ENCODE measurements at regions not wholly inside any gene's neighbourhood (a gene's known extent, or its start where the extent isn't known, plus 50 kb on each side); places are given as distances from the start of the nearest gene placed in this dataset.

GRCh38 chr6:115411756-115412155 is 648.9 kb downstream of the FRK start:
- DNase-seq (ENCODE audit: extremely low read depth, insufficient read length): no peak
- H3K4me3 ChIP-seq (replicated peaks; ENCODE audit: low read depth, low read length): no peak overlapping the region
- no peaks in the 10 kb centered on the region for H3K36me3 ChIP-seq (ENCODE audit: control insufficient read depth, insufficient read depth, low read length)
- H3K27me3 ChIP-seq (replicated peaks; ENCODE audit: control insufficient read depth, insufficient read depth, low read length): no peaks in the 10 kb centered on the region
- no peak for TF ChIP-seq CTCF (IDR thresholded peaks at IDR 0.05; ENCODE audit: insufficient read depth, low read length, poor library complexity, severe bottlenecking)

- H3K27me3 ChIP-seq (replicated peaks; ENCODE audit: control insufficient read depth, insufficient read depth, low read length): no peaks in the 10 kb centered on the region
- no peak for DNase-seq (ENCODE audit: extremely low read depth, insufficient read length)
- no peak overlapping the region for H3K4me3 ChIP-seq (replicated peaks; ENCODE audit: low read depth, low read length)
- H3K36me3 ChIP-seq (ENCODE audit: control insufficient read depth, insufficient read depth, low read length): no peaks in the 10 kb centered on the region
- TF ChIP-seq CTCF (IDR thresholded peaks at IDR 0.05; ENCODE audit: insufficient read depth, low read length, poor library complexity, severe bottlenecking): no peak
Measured at GRCh38 chr6:115404446-115404845, 656.2 kb downstream of the FRK start.

- H3K4me3 ChIP-seq (replicated peaks; ENCODE audit: low read depth, low read length): no peak overlapping the region
- no peak for TF ChIP-seq CTCF (IDR thresholded peaks at IDR 0.05; ENCODE audit: insufficient read depth, low read length, poor library complexity, severe bottlenecking)
- no peaks in the 10 kb centered on the region for H3K27me3 ChIP-seq (replicated peaks; ENCODE audit: control insufficient read depth, insufficient read depth, low read length)
- DNase-seq (ENCODE audit: extremely low read depth, insufficient read length): no peak
- H3K36me3 ChIP-seq (ENCODE audit: control insufficient read depth, insufficient read depth, low read length): no peaks in the 10 kb centered on the region
Measured at GRCh38 chr6:115398607-115399006, 662.1 kb downstream of the FRK start.

GRCh38 chr6:115396112-115396906 is 664.4 kb downstream of the FRK start:
- H3K4me3 ChIP-seq (replicated peaks; ENCODE audit: low read depth, low read length): no peak overlapping the region
- H3K36me3 ChIP-seq (ENCODE audit: control insufficient read depth, insufficient read depth, low read length): no peaks in the 10 kb centered on the region
- no peaks in the 10 kb centered on the region for H3K27me3 ChIP-seq (replicated peaks; ENCODE audit: control insufficient read depth, insufficient read depth, low read length)
- DNase-seq (ENCODE audit: extremely low read depth, insufficient read length): no peak
- TF ChIP-seq CTCF (IDR thresholded peaks at IDR 0.05; ENCODE audit: insufficient read depth, low read length, poor library complexity, severe bottlenecking): no peak

- H3K36me3 ChIP-seq (ENCODE audit: control insufficient read depth, insufficient read depth, low read length): no peaks in the 10 kb centered on the region
- H3K4me3 ChIP-seq (replicated peaks; ENCODE audit: low read depth, low read length): no peak overlapping the region
- DNase-seq (ENCODE audit: extremely low read depth, insufficient read length): no peak
- no peaks in the 10 kb centered on the region for H3K27me3 ChIP-seq (replicated peaks; ENCODE audit: control insufficient read depth, insufficient read depth, low read length)
- TF ChIP-seq CTCF (IDR thresholded peaks at IDR 0.05; ENCODE audit: insufficient read depth, low read length, poor library complexity, severe bottlenecking): no peak
Measured at GRCh38 chr6:115393821-115394220, 666.9 kb downstream of the FRK start.
